AG09309 (cell line): ENCODE measurements at regions not wholly inside any gene's neighbourhood (a gene's known extent, or its start where the extent isn't known, plus 50 kb on each side); places are given as distances from the start of the nearest gene placed in this dataset.

Source experiments
- DNase-seq: peaks from one replicate; pipeline ENCODE4 v3.0.0-alpha.2; 2010; ENCODE audit warnings: low read depth
- H3K4me3 ChIP-seq: 2 replicates; pipeline ENCODE4 v1.5.1; 2011; ENCODE audit warnings: mild to moderate bottlenecking, low read depth, low read length, moderate library complexity; ENCODE audit not compliant: control insufficient read depth
- CTCF ChIP-seq: IDR thresholded peaks from 2 replicates; pipeline ENCODE4 v1.5.1; 2011; ENCODE audit warnings: mild to moderate bottlenecking, low read depth, low read length, inconsistent platforms; ENCODE audit not compliant: insufficient read depth, control insufficient read depth; ENCODE audit errors: missing control alignments

- no peak overlapping the region for H3K4me3 ChIP-seq
- DNase-seq: no peak
- no peak for TF ChIP-seq CTCF
Measured at GRCh38 chr4:171461191-171461590, 352.0 kb upstream of the GALNTL6 start.

- TF ChIP-seq CTCF: no peak
- no peak overlapping the region for H3K4me3 ChIP-seq
- DNase-seq: no peak
Measured at GRCh38 chr4:171448919-171449481, 364.2 kb upstream of the GALNTL6 start.

- DNase-seq: no peak
- no peak for TF ChIP-seq CTCF
- H3K4me3 ChIP-seq: no peak overlapping the region
Measured at GRCh38 chr4:171448358-171448757, 364.8 kb upstream of the GALNTL6 start.

- no peak overlapping the region for H3K4me3 ChIP-seq
- no peak for DNase-seq
- TF ChIP-seq CTCF: no peak
Measured at GRCh38 chr4:171441300-171441941, 371.8 kb upstream of the GALNTL6 start.

GRCh38 chr4:171433674-171434073 lies 379.5 kb upstream of the GALNTL6 start:
- TF ChIP-seq CTCF: no peak
- DNase-seq: no peak
- H3K4me3 ChIP-seq: no peak overlapping the region

- no peak for DNase-seq
- no peak overlapping the region for H3K4me3 ChIP-seq
- TF ChIP-seq CTCF: no peak
Measured at GRCh38 chr4:171432536-171432935, 380.7 kb upstream of the GALNTL6 start.

- H3K4me3 ChIP-seq: no peak overlapping the region
- TF ChIP-seq CTCF: no peak
- DNase-seq: no peak
Measured at GRCh38 chr4:171430495-171430894, 382.7 kb upstream of the GALNTL6 start.
